Activated CD8-positive, alpha-beta memory T cell treated with anti-CD3 and anti-CD28 coated beads for 48 hours (primary cell): ENCODE measurements at regions not wholly inside any gene's neighbourhood (a gene's known extent, or its start where the extent isn't known, plus 50 kb on each side); places are given as distances from the start of the nearest gene placed in this dataset.

Experiments
- DNase-seq, 3 experiments: peaks; one replicate each; pipeline ENCODE4 v3.0.0-alpha.2; 2020; ENCODE audit warnings: low read depth in 2 of 3, low spot score in 2 of 3

DNA sequence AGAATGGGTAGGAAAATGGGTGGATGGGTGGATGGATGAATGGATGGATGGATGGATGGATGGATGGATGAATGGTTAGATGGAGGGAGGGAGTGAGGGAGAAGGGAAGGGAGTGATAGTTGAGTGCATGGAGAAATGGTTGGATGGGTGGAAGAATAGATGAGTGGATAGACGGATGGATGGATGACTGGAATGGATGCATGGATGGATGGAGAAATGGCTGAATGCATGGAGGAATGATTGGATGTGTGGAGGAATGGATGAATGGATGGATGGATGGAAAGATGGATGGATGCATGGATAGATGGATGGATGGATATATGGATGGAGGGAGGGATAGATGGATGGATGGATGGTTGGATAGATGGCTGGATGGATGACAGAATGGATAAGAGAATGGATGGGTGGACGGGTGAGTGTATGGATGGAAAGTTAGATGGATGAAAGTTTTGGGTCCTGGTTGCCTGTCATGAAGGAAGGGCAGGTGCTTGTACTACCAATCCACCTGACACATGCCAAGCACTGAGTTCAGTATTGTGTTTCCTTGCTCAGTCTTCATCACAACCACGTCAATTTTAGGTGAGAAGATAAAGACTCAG, 286.5 kb upstream of the RTL1 start:
- DNase-seq = no peak

DNA sequence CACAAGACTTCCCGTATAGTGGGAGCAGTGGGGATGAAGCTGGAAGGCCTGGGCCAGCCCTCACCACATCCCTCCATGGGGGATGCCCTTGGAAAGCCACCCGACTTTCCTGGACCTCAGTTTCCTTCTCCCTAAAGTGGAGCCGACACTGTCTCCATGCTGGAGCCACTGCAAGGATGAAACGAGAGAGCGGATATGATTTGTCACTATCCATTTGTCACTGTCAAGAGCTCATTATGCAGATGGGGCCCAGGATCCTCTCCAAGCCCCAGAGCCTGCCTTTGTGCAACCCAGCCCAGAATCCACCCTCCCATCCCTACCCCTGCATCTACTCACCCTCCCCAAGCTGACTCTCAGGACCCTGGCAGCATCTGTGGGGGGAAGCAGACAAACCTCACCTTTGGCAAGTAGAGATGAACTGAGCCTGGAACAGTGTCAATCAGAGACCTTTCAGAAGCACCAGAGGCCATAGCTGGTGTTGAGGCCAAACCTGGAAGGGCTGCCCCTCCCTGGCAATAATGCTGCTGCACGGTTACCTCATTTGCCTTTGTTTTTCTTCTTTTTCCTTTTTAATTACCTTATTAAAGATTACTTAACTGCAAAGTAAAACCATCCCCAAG, 287.7 kb upstream of the RTL1 start:
- no peak for DNase-seq

DNA sequence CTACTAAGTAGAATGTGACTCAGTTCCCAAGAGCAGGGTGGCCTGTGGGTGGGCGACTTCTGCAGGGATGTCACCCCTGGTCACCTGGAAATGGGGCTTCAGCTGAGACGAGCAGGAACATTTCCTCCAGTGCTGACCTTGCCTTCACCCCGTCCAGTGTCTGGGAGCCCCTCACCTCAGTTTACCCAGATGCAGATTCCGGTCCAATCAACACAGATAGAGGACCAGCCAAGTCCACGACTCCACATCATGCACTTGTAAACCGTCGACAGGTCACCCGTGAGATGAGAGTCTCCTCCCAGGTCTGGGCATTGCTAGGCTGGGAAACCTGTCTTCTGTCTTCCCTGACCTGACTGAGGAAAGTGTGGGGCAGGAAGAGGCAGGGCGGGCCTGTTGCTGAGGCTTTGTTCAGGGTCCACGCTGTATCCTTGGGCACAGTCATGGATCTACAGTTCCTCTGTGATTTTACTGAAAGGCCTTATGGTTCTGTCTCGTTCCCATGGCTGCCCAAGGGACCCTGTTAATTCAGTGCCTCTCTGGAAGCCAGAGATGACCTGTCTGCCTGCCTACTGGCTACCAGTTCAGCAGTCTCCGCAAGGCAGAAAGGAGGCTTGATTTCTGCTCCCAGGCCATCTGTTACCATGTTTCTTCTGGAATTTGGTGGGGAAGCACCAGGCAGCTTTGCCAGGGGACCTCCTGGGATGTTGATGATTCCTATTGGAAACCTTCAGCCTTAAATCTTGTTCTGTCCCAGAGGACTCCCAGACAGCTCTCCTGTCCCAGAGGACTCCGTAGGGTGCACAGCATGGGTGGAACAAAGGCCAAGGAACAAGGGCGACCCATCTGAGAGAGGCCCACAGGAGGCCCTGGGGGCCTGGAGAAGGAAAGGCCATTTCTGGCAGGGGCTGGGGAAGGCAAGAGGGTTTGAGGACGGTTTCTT, 288.5 kb upstream of the RTL1 start:
- DNase-seq = no peak

DNA sequence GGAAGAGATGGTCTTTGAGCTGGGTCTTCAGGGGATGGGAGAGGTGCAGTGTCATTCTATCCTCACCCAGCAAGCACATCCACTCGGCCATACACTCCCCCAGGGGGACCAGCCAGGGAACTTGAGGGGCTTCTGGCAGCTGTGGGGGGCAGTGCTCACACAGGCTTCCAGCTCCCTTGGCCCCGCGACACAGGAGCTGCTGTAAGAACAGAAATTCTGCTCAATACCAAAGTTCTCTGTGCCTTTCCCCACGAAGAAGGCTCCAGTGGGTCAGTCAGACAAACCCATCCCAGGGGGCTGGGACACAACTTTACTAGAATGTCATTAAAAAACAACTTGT, 289.1 kb upstream of the RTL1 start:
- DNase-seq = no peak

DNA sequence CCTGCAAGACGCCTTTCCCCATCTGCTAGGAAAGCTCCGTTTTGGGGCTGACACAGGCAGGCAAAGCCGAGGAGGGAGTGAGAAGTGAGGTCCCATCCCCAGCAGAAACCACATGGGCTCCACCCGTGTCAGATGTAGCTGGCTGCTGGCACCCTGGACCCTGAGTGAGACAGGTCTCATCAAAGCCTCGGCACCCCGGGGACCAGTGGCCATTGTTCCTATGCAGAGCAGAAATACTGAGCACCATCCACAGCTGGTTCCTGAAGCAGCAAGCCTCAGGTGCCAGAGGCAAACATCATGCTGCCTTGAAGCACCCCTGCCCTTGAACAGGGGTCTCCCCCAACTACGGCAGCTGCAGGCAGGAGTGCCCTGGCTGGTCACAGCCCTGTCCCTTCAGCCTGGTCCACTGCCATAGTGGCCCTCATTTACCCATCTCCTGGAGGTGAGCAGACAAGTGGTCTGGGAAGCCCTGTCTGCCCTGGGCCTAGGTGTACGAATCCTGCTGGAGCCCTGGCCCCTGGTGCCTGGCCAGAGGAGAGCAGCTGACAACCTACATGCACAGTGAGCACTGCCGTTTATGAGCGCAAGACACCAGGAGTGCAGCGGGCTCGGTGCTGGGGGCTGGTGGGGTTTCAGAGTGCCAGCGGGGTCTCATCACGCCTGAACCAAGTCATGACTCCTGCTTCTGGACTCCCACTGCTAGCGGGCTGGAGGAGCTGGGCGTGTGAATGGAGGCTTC, 289.8 kb upstream of the RTL1 start:
- DNase-seq = no peak

DNA sequence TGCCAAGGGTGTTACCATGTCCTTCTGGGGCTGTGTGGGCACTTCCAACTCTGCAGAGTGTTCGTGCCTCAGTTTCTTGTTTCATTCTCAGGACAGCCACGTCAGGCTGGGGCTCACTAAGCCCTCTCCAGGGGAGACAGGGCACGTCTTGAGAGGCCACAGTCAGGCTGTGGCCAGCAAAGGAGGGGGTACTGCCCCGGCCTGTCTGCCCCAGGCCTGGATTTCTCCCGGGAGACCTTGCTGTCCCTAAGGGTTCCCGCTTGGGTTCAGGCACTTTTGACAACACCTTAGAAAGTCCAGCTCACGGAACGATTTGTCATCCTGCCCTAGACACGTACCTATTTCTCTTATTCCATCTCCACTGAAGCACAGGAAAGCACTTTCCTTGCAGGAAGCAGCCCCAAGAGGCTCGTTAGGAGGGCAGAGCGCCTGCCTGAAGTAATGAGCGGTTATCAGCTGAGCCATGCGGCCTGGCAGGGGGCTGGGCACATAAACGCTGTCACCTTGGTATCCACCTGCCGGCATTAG, 290.4 kb upstream of the RTL1 start:
- DNase-seq = no peak

DNA sequence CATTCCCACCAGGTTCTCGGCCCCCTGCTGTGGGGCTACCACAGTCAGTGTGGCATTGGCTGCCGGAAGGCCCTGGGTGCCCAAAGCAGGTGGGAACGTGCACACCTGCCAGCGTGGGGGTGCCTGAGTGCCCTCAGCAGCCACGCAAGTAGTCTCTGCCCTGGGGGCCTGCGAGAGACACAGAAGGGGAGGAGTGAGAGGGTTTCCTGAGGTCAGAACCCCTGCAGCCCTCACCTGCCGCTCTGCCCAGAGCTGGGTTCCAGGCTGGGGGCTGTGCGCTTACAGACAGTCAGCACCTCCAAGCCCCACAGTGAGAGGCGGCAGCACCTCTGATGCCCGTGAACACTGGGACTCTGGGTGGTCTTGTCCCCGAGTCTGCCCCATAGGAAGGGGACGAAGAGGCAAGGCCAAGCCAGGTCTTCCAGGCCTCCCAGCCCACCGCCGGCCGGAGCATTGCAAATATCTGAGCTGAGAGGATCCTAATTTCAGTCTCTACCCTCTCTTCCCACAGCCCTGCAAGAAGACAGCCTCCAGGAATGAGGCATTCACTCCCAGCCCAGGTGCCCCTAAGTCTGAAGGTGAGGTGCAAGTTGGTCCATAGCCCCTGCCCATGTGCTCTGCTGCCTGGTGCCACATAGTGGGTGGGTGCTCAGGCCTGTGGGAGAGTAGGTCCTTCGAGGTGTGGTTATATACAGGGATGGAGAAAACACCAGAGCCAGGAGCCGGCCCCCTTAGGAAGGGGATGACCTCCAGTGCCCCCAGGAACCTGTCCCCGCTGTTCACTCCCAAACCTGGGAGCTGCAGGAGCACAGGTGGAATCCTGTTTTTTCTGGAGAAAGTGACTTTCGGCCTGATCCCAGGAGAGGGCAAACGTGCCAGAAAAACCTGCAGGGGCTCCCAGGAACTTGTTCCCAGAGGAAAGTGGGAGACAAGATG, 291.1 kb upstream of the RTL1 start:
- DNase-seq = no peak

DNA sequence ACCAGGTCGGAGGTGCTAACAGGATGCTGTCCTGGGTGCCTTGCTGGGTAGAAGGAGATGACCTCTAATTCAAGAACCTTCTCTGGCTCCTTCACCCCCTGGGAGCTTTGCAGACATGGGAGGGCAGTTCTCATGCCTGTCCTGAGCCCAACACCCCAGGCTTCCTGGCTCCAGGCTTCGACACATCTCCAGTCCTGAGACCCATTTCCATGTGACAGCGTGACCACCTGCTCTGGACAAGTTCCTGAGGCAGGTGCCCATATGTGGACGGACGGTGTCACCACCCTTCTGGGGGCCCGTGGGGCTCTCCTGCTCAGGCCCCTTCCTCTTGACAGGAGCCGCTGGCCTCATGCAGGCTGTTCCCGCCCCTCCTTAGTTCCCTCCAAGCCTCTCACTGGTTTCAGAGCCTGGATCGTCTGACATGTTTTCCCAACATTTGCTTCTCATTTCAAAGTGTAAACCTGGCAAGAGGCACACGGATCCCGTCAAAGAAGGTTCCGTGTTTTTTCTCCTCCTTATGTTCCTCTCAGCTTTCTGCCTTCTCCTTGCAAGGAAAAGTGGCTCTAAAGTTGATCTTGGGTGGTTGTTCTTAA, 291.9 kb upstream of the RTL1 start:
- DNase-seq = no peak

DNA sequence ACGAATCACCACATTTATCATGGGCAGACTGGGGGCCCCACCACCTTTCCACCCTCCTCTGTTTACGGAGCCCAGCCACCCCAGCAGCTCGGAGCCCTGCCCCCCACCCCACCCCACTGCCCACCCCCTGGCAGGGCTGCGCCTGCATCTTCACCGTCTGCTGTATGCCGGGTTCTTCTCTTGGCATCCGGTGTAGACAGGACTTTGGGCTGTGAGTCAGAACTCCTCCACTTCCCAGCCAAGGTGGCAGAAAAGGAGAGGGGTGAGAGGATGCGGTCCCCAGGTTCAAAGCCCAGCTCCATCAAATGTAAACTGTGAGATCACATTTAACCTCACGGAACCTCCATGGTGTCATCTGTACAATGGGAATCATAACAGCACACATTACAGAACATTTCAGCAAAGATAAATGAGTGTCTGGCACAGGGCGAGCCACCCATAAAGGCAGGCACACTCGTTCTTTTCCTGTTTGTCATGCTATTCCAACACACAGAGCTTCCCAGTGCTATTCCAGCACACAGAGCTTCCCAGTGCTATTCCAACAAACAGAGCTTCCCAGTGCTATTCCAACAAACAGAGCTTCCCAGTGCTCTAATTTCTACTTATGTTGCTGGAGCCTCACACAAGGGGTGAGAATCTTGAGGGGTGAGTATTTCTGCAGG, 292.7 kb upstream of the RTL1 start:
- DNase-seq = no peak

DNA sequence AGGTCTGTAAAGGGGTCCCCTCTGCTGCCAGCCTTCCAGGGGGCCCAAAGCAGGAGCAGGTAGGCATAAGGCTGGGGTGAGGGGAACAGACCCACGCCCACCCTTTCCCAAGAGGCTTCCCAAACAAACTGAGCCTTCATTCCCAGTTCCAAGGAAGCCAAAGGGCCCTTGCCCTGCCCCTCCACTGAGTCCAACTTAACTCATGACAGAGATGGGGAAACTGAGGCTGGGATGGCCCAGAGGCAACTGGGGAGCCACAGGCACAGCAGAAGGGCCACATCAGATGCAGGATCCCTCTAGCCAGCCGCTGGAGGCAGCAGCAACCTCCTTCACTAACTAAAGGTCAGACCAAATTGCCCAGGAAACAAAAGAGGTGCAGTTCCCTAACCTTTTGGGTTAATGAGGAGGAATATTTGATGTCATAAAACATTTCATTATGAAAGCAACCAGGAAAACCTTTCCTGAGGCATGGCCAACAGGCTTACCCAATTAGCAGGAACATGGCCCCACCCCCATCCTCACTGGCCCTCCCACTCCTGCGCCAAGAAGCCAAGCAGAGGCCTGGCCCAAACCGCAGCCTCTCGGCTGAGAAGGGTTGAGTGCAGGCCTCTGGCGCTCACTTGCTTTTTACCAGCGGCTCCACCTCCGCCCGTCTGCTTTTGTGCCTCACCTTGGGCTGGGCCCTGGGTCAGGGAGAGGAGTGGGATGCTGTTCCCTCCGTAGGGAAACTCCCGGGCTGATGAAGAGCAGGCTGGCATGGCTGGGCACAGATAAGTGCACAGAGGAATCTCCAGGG, 293.5 kb upstream of the RTL1 start:
- no peak for DNase-seq

DNA sequence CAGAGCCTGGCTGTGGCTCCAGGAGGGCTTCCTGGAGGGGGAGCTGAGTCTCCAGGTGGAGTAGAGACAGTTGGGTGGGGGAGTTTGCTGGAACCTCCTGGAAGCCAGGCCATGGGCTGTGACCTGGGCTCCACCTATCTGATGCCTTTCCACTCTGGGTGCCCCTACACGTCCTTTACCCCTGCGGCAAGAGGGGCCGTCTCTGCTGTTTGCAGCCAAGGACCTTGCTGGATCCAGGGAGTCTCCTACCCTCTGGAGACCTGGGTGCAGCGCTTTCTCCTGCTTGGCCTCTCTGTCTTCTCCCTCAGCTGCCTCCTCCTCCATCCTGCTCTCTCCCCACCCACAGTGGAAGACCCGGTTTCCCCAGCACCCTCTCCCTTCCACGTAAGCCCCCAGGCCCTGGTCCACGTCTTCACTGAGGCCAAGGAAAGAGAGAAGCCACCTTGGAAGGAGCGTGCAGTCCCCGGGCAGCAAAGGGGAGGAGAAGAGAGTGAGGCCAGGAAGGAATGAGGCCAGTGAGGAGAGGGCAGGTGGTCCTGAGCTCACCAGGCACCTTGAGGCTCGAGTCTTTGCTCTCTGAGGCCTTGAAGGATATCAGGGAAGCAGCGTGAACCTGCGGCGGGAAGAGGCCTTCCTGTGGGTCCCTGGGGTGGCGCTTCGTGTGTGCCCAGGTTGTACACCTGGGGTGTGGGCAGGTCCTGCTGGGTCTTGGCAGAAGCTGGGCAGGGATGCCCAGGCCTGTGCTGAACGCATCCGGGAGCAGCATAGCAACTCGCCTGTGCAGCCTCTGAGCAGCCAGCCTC, 294.3 kb upstream of the RTL1 start:
- no peak for DNase-seq

DNA sequence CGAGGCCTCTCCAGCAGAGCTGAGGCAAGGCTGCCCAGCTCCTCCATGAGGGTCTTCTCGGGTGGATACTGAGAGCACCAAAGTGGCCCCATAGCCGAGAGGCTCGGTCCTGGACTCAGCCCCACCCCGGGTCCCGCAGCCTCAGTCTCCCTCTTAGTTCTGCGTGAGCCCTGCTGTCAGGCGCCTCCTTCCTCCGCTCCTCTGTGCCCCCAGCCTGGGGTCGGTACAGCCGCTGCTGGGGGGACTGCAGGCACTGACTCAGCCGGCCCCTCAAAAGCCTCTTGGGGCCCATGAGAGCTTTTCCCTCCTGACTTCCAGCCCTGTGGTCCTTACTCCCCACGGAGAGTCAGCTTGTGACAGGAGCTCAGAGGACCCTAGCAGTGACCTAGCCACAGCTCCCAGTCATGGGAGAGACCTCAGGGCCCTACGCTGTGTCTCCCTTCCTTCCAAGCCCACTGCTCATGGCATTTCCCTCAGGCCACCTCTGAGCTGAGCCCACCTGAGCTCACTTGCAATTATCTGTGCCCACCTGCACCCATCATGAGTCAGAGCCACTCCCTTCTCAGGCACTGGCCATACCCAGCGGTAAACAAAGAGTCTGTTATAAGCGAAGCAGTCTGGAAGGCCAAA, 295.0 kb upstream of the RTL1 start:
- no peak for DNase-seq

DNA sequence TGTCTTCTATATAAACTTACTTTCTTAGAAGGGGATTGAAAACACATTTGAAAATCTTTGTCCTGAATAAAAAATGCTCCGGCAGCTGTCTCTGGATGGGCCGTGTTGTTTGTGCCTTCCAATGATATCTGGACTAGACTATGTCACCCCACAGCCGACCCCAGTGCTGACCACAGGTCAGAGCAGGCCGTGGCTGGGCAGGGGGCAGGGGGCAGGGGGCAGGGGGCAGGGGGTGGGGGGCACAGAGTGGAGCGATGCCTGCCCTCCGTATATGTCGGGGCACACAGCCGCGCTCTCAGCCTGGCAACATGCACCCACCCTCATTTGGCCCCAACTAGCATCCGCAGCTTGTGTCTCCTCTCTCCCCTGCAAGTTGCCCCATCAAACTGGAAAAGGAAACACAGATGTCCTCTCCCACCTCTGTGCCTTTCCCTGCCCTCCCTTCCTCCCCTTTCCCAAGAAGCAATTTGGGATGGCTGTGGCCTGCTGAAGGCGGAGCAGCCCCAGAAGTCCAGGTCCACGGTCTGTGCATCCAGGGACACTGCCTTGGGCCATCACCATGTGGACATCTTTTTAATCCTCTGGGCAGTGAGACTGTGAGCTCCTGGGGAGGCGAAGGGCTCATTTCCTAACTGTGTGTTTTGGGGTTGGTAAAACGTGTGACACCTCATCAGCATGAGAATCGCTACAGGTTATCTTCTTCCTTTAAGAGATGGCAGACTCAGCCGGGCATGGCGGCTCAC, 295.7 kb upstream of the RTL1 start:
- no peak for DNase-seq

DNA sequence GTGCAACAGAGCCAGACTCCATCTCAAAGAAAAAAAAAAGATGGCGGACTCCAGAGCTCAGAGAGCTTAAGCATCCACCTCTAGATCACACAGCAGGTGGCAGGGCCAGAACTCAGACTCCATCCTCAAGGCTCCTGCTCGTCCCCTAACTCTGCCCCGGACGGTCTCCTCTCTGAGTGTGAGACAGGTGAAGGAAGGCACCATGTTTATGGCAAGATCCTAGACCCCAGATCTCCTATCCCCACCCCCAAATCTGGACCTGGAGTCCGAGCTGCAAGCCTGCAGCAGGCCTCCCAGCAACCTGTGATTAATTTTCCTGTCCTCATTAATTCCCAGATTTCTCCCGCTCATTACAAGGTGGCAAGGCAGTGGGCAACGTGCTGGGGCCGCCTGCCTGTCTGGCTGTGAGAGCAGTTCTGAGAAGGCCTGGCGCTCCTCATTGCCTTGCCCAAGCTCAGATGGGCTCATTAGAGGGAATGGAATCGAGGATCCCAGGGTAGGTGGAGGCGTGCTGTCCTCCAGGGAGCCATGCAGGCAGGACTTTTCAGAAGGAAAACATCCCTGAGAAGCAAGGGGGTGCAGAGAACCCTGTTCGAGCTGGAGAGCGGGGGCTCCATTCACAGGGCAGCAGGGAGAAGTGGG, 296.6 kb upstream of the RTL1 start:
- DNase-seq = no peak

DNA sequence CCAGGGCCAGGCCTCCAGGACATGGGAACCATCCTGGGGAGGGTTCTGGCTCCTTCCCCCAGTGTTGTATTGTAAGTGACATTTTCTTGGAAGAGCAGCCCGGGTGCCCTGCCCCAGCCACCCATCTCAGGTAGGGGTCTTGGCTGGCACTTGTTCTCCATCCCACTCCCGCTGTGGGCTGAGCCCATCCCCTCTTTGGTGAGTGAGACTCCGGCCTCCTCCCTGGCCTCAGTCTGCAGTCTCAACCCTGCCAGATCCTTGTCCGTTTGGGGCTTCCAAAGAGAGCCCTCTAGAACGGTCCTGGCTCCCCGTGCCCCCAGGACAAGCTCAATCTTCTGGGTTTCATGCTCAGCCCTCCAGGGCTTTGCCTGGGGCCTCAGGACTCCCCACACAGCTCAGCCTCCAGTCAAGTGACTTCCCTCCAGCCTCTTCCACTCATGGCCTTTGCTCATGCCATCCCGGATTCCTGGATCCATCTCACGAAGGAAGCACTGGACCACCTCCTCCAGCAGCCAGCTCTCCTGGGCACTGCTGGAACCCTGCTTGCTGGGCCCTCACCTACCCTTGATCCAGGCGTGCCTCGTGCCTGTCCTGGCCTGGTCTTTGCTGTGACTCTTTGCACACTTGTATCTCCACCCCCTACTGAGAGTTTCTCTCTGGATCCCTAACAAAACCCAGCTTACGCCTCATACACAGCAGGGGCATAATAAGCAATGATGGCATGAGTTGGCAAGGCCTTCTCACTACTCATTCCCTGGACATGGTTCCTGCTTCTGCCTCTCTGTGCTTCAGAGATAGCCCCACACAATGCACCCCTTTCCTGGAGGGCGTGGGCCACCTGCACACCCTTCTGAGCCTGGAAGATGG, 297.4 kb upstream of the RTL1 start:
- no peak for DNase-seq
